Activated naive CD8-positive, alpha-beta T cell treated with anti-CD3 and anti-CD28 coated beads for 36 hours (primary cell): ENCODE measurements at regions not wholly inside any gene's neighbourhood (a gene's known extent, or its start where the extent isn't known, plus 50 kb on each side); places are given as distances from the start of the nearest gene placed in this dataset.
"Not testable (repeated sequence)": the region's sequence is repeated elsewhere in the genome, so short reads cannot be mapped to it uniquely, and the experiment has no call there.

Source experiments
- DNase-seq: peaks from one replicate; pipeline ENCODE4 v3.0.0; 2021
- H3K27ac Mint-ChIP-seq: one replicate; pipeline ENCODE4 v1.8.0; 2022; ENCODE audit warnings: mild to moderate bottlenecking, moderate library complexity, mixed read lengths
- H3K27me3 Mint-ChIP-seq: one replicate; pipeline ENCODE4 v1.8.0; 2022; ENCODE audit warnings: mild to moderate bottlenecking, mixed read lengths
- H3K36me3 Mint-ChIP-seq: one replicate; pipeline ENCODE4 v1.8.0; 2021; ENCODE audit warnings: mild to moderate bottlenecking, mixed read lengths
- H3K4me1 Mint-ChIP-seq: one replicate; pipeline ENCODE4 v1.8.0; 2021; ENCODE audit warnings: mixed read lengths
- H3K4me3 Mint-ChIP-seq: one replicate; pipeline ENCODE4 v1.8.0; 2022; ENCODE audit warnings: mild to moderate bottlenecking, moderate library complexity, mixed read lengths
- H3K9me3 Mint-ChIP-seq: one replicate; pipeline ENCODE4 v1.8.0; 2022; ENCODE audit warnings: mixed read lengths

- no peak overlapping the region for H3K4me3 Mint-ChIP-seq
These were observed 117.0 kb upstream of the PTPRZ1 start for GRCh38 chr7:121755818-121756552.

GRCh38 chr7:121755286-121755685 lies 117.7 kb upstream of the PTPRZ1 start:
- peaks cover 6% of the 10 kb centered on the region for H3K27me3 Mint-ChIP-seq
- H3K4me3 Mint-ChIP-seq = no peak overlapping the region
- no peak for DNase-seq
- no peaks in the 10 kb centered on the region for H3K36me3 Mint-ChIP-seq
- H3K4me1 Mint-ChIP-seq = no peaks in the 10 kb centered on the region
- no peak overlapping the region for H3K27ac Mint-ChIP-seq
- no peaks in the 10 kb centered on the region for H3K9me3 Mint-ChIP-seq

More at GRCh38 chr7:121755818-121756552, 117.0 kb upstream of the PTPRZ1 start:
- no peaks in the 10 kb centered on the region for H3K9me3 Mint-ChIP-seq
- DNase-seq = no peak
- H3K27me3 Mint-ChIP-seq = peaks cover 6% of the 10 kb centered on the region
- H3K27ac Mint-ChIP-seq = no peak overlapping the region
- no peaks in the 10 kb centered on the region for H3K4me1 Mint-ChIP-seq
- H3K36me3 Mint-ChIP-seq = no peaks in the 10 kb centered on the region

GRCh38 chr7:121753944-121754343 lies 119.0 kb upstream of the PTPRZ1 start:
- no peaks in the 10 kb centered on the region for H3K4me1 Mint-ChIP-seq
- H3K36me3 Mint-ChIP-seq = no peaks in the 10 kb centered on the region
- H3K9me3 Mint-ChIP-seq = no peaks in the 10 kb centered on the region
- H3K4me3 Mint-ChIP-seq = no peak overlapping the region
- H3K27me3 Mint-ChIP-seq = peaks cover 6% of the 10 kb centered on the region
- H3K27ac Mint-ChIP-seq = no peak overlapping the region
- no peak for DNase-seq

- DNase-seq = no peak
- Mint-ChIP-seq H3K27me3 (peaks cover 6% of the 10 kb centered on the region), H3K4me3 (no peak overlapping the region), H3K4me1 (no peaks in the 10 kb centered on the region), H3K27ac (no peak overlapping the region), H3K36me3 (no peaks in the 10 kb centered on the region), H3K9me3 (no peaks in the 10 kb centered on the region)
These were observed 120.3 kb upstream of the PTPRZ1 start for GRCh38 chr7:121752706-121753105.

GRCh38 chr7:121748546-121748945 lies 124.4 kb upstream of the PTPRZ1 start:
- DNase-seq = no peak
- no peaks in the 10 kb centered on the region for H3K9me3 Mint-ChIP-seq
- H3K36me3 Mint-ChIP-seq = no peaks in the 10 kb centered on the region
- H3K27me3 Mint-ChIP-seq = peaks cover 6% of the 10 kb centered on the region
- H3K27ac Mint-ChIP-seq = no peak overlapping the region
- H3K4me1 Mint-ChIP-seq = no peaks in the 10 kb centered on the region
- H3K4me3 Mint-ChIP-seq = no peak overlapping the region

- Mint-ChIP-seq H3K4me1 (no peaks in the 10 kb centered on the region), H3K27me3 (no peaks in the 10 kb centered on the region), H3K9me3 (peaks cover 1% of the 10 kb centered on the region), H3K36me3 (no peaks in the 10 kb centered on the region), H3K27ac (no peak overlapping the region), H3K4me3 (no peak overlapping the region)
- DNase-seq = no peak
These were observed 127.1 kb upstream of the PTPRZ1 start for GRCh38 chr7:121745856-121746255.

- no peak overlapping the region for H3K27ac Mint-ChIP-seq
- no peaks in the 10 kb centered on the region for H3K4me1 Mint-ChIP-seq
- H3K9me3 Mint-ChIP-seq = peaks cover 1% of the 10 kb centered on the region
- no peaks in the 10 kb centered on the region for H3K27me3 Mint-ChIP-seq
- H3K36me3 Mint-ChIP-seq = no peaks in the 10 kb centered on the region
- no peak for DNase-seq
- H3K4me3 Mint-ChIP-seq = no peak overlapping the region
These were observed 128.1 kb upstream of the PTPRZ1 start for GRCh38 chr7:121744877-121745276.

- Mint-ChIP-seq H3K36me3 (no peaks in the 10 kb centered on the region), H3K9me3 (peaks cover 1% of the 10 kb centered on the region), H3K4me1 (no peaks in the 10 kb centered on the region), H3K27ac (no peak overlapping the region), H3K27me3 (no peaks in the 10 kb centered on the region), H3K4me3 (no peak overlapping the region)
- no peak for DNase-seq
These were observed 128.6 kb upstream of the PTPRZ1 start for GRCh38 chr7:121744319-121744718.

- H3K27me3 Mint-ChIP-seq = no peaks in the 10 kb centered on the region
- DNase-seq = no peak
- H3K36me3 Mint-ChIP-seq = no peaks in the 10 kb centered on the region
- peaks cover 1% of the 10 kb centered on the region for H3K9me3 Mint-ChIP-seq
- no peaks in the 10 kb centered on the region for H3K4me1 Mint-ChIP-seq
- H3K27ac Mint-ChIP-seq = no peak overlapping the region
- no peak overlapping the region for H3K4me3 Mint-ChIP-seq
These were observed 131.1 kb upstream of the PTPRZ1 start for GRCh38 chr7:121741896-121742295.

GRCh38 chr7:121739465-121739864 lies 133.5 kb upstream of the PTPRZ1 start:
- DNase-seq = no peak
- H3K9me3 Mint-ChIP-seq = peaks cover 1% of the 10 kb centered on the region
- no peak overlapping the region for H3K4me3 Mint-ChIP-seq
- H3K27ac Mint-ChIP-seq = no peak overlapping the region
- no peaks in the 10 kb centered on the region for H3K36me3 Mint-ChIP-seq
- no peaks in the 10 kb centered on the region for H3K4me1 Mint-ChIP-seq
- no peaks in the 10 kb centered on the region for H3K27me3 Mint-ChIP-seq

GRCh38 chr7:121730869-121731268 lies 142.1 kb upstream of the PTPRZ1 start:
- no peaks in the 10 kb centered on the region for H3K36me3 Mint-ChIP-seq
- H3K27me3 Mint-ChIP-seq = no peaks in the 10 kb centered on the region
- H3K4me3 Mint-ChIP-seq = no peak overlapping the region
- H3K9me3 Mint-ChIP-seq = peaks cover 4% of the 10 kb centered on the region
- no peak for DNase-seq
- no peaks in the 10 kb centered on the region for H3K4me1 Mint-ChIP-seq
- H3K27ac Mint-ChIP-seq = no peak overlapping the region

GRCh38 chr7:121714559-121715303 lies 158.2 kb upstream of the PTPRZ1 start:
- Mint-ChIP-seq H3K4me3 (no peak overlapping the region), H3K9me3 (peaks cover 3% of the 10 kb centered on the region), H3K27ac (no peak overlapping the region), H3K27me3 (no peaks in the 10 kb centered on the region), H3K4me1 (no peaks in the 10 kb centered on the region), H3K36me3 (no peaks in the 10 kb centered on the region)
- DNase-seq = no peak

- DNase-seq, H3K36me3 Mint-ChIP-seq, H3K27me3 Mint-ChIP-seq, H3K4me3 Mint-ChIP-seq, H3K27ac Mint-ChIP-seq, H3K4me1 Mint-ChIP-seq, H3K9me3 Mint-ChIP-seq: not testable (repeated sequence)
These were observed 160.0 kb upstream of the PTPRZ1 start for GRCh38 chr7:121712961-121713360.

GRCh38 chr7:121697731-121698316 lies 175.1 kb upstream of the PTPRZ1 start:
- Mint-ChIP-seq H3K27ac (no peak overlapping the region), H3K36me3 (no peaks in the 10 kb centered on the region), H3K4me3 (no peak overlapping the region), H3K4me1 (no peaks in the 10 kb centered on the region), H3K27me3 (no peaks in the 10 kb centered on the region), H3K9me3 (no peaks in the 10 kb centered on the region)
- no peak for DNase-seq

GRCh38 chr7:121696954-121697353 lies 176.0 kb upstream of the PTPRZ1 start:
- Mint-ChIP-seq H3K4me1 (no peaks in the 10 kb centered on the region), H3K4me3 (no peak overlapping the region), H3K27ac (no peak overlapping the region), H3K9me3 (no peaks in the 10 kb centered on the region), H3K27me3 (no peaks in the 10 kb centered on the region), H3K36me3 (no peaks in the 10 kb centered on the region)
- no peak for DNase-seq
